HG02884 (cell line): ENCODE measurements at regions not wholly inside any gene's neighbourhood (a gene's known extent, or its start where the extent isn't known, plus 50 kb on each side); places are given as distances from the start of the nearest gene placed in this dataset.
"Not testable (repeated sequence)": the region's sequence is repeated elsewhere in the genome, so short reads cannot be mapped to it uniquely, and the experiment has no call there.

ENCODE experiments used
- ATAC-seq: cut with Tn5 transposase; IDR thresholded peaks from one replicate; pipeline ENCODE4 v1.9.1; 2021; ENCODE audit warnings: mild to moderate bottlenecking, moderate library complexity; ENCODE audit not compliant: unreplicated experiment

- ATAC-seq: no peak
Measured at GRCh38 chr5:32916648-32917047, 205.5 kb downstream of the NPR3 start.

- ATAC-seq: no peak
Measured at GRCh38 chr5:32928761-32929160, 217.6 kb downstream of the NPR3 start.

- not testable (repeated sequence) for ATAC-seq
Measured at GRCh38 chr5:32931438-32931837, 220.3 kb downstream of the NPR3 start.

- no peak for ATAC-seq
Measured at GRCh38 chr5:32932241-32932935, 221.3 kb downstream of the NPR3 start.

- ATAC-seq: no peak
Measured at GRCh38 chr5:32933692-32934091, 222.6 kb downstream of the NPR3 start.

- no peak for ATAC-seq
Measured at GRCh38 chr5:32934529-32934928, 223.4 kb downstream of the NPR3 start.

- ATAC-seq: no peak
Measured at GRCh38 chr5:32935283-32935682, 224.2 kb downstream of the NPR3 start.

GRCh38 chr5:32936329-32936728, 225.2 kb downstream of the NPR3 start:
- ATAC-seq: no peak

GRCh38 chr5:32942225-32942989, 231.3 kb downstream of the NPR3 start:
- ATAC-seq: peak; percentile 94

GRCh38 chr5:32949286-32949970, 238.3 kb downstream of the NPR3 start:
- no peak for ATAC-seq

GRCh38 chr5:32951003-32951402, 239.9 kb downstream of the NPR3 start:
- no peak for ATAC-seq

- ATAC-seq: no peak
Measured at GRCh38 chr5:32951878-32952277, 240.8 kb downstream of the NPR3 start.

- ATAC-seq: not testable (repeated sequence)
Measured at GRCh38 chr5:32952421-32952820, 241.3 kb downstream of the NPR3 start.

- ATAC-seq: no peak
Measured at GRCh38 chr5:32953694-32954093, 242.6 kb downstream of the NPR3 start.

GRCh38 chr5:32955814-32956213, 244.7 kb downstream of the NPR3 start:
- no peak for ATAC-seq

GRCh38 chr5:32960340-32961058, 249.4 kb downstream of the NPR3 start:
- no peak for ATAC-seq

GRCh38 chr5:32961059-32961415, 249.9 kb downstream of the NPR3 start:
- no peak for ATAC-seq

- no peak for ATAC-seq
Measured at GRCh38 chr5:32964261-32964660, 253.1 kb downstream of the NPR3 start.

GRCh38 chr5:32973646-32974045, 262.5 kb downstream of the NPR3 start:
- ATAC-seq: no peak

- ATAC-seq: no peak
Measured at GRCh38 chr5:32975656-32976375, 264.7 kb downstream of the NPR3 start.

- ATAC-seq: no peak
Measured at GRCh38 chr5:32981061-32981460, 269.9 kb downstream of the NPR3 start.
